GM12878 (cell line): ENCODE measurements at regions not wholly inside any gene's neighbourhood (a gene's known extent, or its start where the extent isn't known, plus 50 kb on each side); places are given as distances from the start of the nearest gene placed in this dataset.
A peak's percentile ranks its signal among the peaks of the same experiment; 100 is the strongest.

Source experiments
- BACH1 ChIP-seq: fragments of 450-650 bp; IDR thresholded peaks from 2 replicates; pipeline ENCODE4 v1.6.1; 2017; ENCODE audit warnings: mild to moderate bottlenecking, borderline replicate concordance
- BMI1 ChIP-seq: fragments of 450-650 bp; IDR thresholded peaks from 2 replicates; pipeline ENCODE4 v1.6.1; 2016; ENCODE audit warnings: mild to moderate bottlenecking, moderate library complexity, borderline replicate concordance
- CEBPB ChIP-seq, 2 experiments: fragments of 150-350 bp in 1 of 2; IDR thresholded peaks; 2 replicates each; pipeline ENCODE4 v1.6.1; 2012 to 2014; ENCODE audit warnings: low read depth in 2 of 2, low read length in 2 of 2, borderline replicate concordance in 1 of 2, inconsistent platforms in 1 of 2
- CREB1 ChIP-seq: IDR thresholded peaks from 2 replicates; pipeline ENCODE4 v1.6.1; 2012; ENCODE audit warnings: low read depth, mild to moderate bottlenecking, inconsistent platforms
- HCFC1 ChIP-seq: fragments of 150-350 bp; IDR thresholded peaks from 2 replicates; pipeline ENCODE4 v1.6.1; 2014; ENCODE audit warnings: low read length
- IKZF2 ChIP-seq, 2 experiments: fragments of 450-650 bp; IDR thresholded peaks; 2 replicates each; pipeline ENCODE4 v1.6.1; 2017; ENCODE audit warnings: mild to moderate bottlenecking in 2 of 2, moderate library complexity in 2 of 2
- KDM1A ChIP-seq: fragments of 200-600 bp; sonication (generic); IDR thresholded peaks from 2 replicates; pipeline ENCODE4 v1.6.1; 2016; ENCODE audit warnings: borderline replicate concordance
- NR2C2 ChIP-seq: IDR thresholded peaks from 2 replicates; pipeline ENCODE4 v1.6.1; 2011; ENCODE audit warnings: borderline replicate concordance, low read depth; ENCODE audit not compliant: control insufficient read depth, insufficient read length
- POU2F2 ChIP-seq: IDR thresholded peaks from 3 replicates; pipeline ENCODE4 v1.6.1; 2011; ENCODE audit warnings: low read depth, mild to moderate bottlenecking, low read length, borderline replicate concordance
- RAD21 ChIP-seq: IDR thresholded peaks from 2 replicates; pipeline ENCODE4 v1.6.1; 2011; ENCODE audit warnings: mild to moderate bottlenecking, low read depth, low read length, moderate library complexity; ENCODE audit not compliant: insufficient read depth
- RCOR1 ChIP-seq: conservative IDR thresholded peaks from 2 replicates; pipeline ENCODE4 v1.6.1; 2012; ENCODE audit warnings: low read depth, low read length, improper control_type of control experiment
- RELA ChIP-seq: fragments of 450-650 bp; IDR thresholded peaks from 2 replicates; pipeline ENCODE4 v1.8.0; 2014; ENCODE audit warnings: borderline replicate concordance; ENCODE audit not compliant: partially characterized antibody
- RFX5 ChIP-seq: IDR thresholded peaks from 2 replicates; pipeline ENCODE4 v1.6.1; 2011; ENCODE audit warnings: low read depth, low read length, improper control_type of control experiment
- SIX5 ChIP-seq: IDR thresholded peaks from 2 replicates; pipeline ENCODE4 v1.6.1; 2011; ENCODE audit warnings: mild to moderate bottlenecking, low read depth, low read length, moderate library complexity; ENCODE audit not compliant: severe bottlenecking
- SMARCA5 ChIP-seq: fragments of 450-650 bp; IDR thresholded peaks from 2 replicates; pipeline ENCODE4 v1.6.1; 2017; ENCODE audit warnings: mild to moderate bottlenecking
- USF2 ChIP-seq: IDR thresholded peaks from 2 replicates; pipeline ENCODE4 v1.6.1; 2011; ENCODE audit warnings: low read depth, low read length, improper control_type of control experiment, borderline replicate concordance
- ZBTB11 ChIP-seq: fragments of 450-650 bp; formaldehyde crosslinking; IDR thresholded peaks from 2 replicates; pipeline ENCODE4 v1.5.0; 2022; ENCODE audit warnings: mild to moderate bottlenecking, missing genetic modification characterization
- ZNF217 ChIP-seq: fragments of 450-650 bp; IDR thresholded peaks from 2 replicates; pipeline ENCODE4 v1.6.1; 2017; ENCODE audit warnings: antibody characterized with exemption, mild to moderate bottlenecking
- TF ChIP-seq, protein P1 (sequence below): fragments of 450-650 bp; IDR thresholded peaks from 2 replicates; pipeline ENCODE4 v1.6.1; 2017; ENCODE audit warnings: mild to moderate bottlenecking, low read depth, inconsistent platforms; ENCODE audit not compliant: poor library complexity, severe bottlenecking
- TF ChIP-seq, protein P2 (sequence below): fragments of 450-650 bp; IDR thresholded peaks from 2 replicates; pipeline ENCODE4 v1.6.1; 2016; ENCODE audit warnings: mild to moderate bottlenecking, moderate library complexity, borderline replicate concordance

- peak; percentile 59 to 94; a peak in 2 of 4 replicates for TF ChIP-seq CEBPB (IDR thresholded peaks at IDR 0.05; ENCODE audit: borderline replicate concordance in 1 of 2, low read depth in 2 of 2, low read length in 2 of 2)
- TF ChIP-seq BMI1 = peak; percentile 82
- peak; percentile 96 for TF ChIP-seq ZNF217
- TF ChIP-seq IKZF2 (IDR thresholded peaks at IDR 0.05) = peak; percentile 93 to 95
- TF ChIP-seq BACH1 = peak; percentile 91; the same call in 1 of the 2 replicates
- TF ChIP-seq RFX5 = no peak
- no peak for TF ChIP-seq KDM1A
- TF ChIP-seq RCOR1 = peak; percentile 98
- TF ChIP-seq RAD21 = peak; percentile 26
- TF ChIP-seq, protein P1, sequence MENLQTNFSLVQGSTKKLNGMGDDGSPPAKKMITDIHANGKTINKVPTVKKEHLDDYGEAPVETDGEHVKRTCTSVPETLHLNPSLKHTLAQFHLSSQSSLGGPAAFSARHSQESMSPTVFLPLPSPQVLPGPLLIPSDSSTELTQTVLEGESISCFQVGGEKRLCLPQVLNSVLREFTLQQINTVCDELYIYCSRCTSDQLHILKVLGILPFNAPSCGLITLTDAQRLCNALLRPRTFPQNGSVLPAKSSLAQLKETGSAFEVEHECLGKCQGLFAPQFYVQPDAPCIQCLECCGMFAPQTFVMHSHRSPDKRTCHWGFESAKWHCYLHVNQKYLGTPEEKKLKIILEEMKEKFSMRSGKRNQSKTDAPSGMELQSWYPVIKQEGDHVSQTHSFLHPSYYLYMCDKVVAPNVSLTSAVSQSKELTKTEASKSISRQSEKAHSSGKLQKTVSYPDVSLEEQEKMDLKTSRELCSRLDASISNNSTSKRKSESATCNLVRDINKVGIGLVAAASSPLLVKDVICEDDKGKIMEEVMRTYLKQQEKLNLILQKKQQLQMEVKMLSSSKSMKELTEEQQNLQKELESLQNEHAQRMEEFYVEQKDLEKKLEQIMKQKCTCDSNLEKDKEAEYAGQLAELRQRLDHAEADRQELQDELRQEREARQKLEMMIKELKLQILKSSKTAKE = peak; percentile 95
- no peak for TF ChIP-seq SMARCA5
- no peak for TF ChIP-seq HCFC1
- no peak for TF ChIP-seq SIX5
- TF ChIP-seq NR2C2 = no peak
- TF ChIP-seq USF2 = no peak
- peak; percentile 91 for TF ChIP-seq POU2F2
- TF ChIP-seq, protein P2, sequence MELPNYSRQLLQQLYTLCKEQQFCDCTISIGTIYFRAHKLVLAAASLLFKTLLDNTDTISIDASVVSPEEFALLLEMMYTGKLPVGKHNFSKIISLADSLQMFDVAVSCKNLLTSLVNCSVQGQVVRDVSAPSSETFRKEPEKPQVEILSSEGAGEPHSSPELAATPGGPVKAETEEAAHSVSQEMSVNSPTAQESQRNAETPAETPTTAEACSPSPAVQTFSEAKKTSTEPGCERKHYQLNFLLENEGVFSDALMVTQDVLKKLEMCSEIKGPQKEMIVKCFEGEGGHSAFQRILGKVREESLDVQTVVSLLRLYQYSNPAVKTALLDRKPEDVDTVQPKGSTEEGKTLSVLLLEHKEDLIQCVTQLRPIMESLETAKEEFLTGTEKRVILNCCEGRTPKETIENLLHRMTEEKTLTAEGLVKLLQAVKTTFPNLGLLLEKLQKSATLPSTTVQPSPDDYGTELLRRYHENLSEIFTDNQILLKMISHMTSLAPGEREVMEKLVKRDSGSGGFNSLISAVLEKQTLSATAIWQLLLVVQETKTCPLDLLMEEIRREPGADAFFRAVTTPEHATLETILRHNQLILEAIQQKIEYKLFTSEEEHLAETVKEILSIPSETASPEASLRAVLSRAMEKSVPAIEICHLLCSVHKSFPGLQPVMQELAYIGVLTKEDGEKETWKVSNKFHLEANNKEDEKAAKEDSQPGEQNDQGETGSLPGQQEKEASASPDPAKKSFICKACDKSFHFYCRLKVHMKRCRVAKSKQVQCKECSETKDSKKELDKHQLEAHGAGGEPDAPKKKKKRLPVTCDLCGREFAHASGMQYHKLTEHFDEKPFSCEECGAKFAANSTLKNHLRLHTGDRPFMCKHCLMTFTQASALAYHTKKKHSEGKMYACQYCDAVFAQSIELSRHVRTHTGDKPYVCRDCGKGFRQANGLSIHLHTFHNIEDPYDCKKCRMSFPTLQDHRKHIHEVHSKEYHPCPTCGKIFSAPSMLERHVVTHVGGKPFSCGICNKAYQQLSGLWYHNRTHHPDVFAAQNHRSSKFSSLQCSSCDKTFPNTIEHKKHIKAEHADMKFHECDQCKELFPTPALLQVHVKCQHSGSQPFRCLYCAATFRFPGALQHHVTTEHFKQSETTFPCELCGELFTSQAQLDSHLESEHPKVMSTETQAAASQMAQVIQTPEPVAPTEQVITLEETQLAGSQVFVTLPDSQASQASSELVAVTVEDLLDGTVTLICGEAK = no peak
- TF ChIP-seq ZBTB11 (CRISPR knock-in tag) = no peak
- TF ChIP-seq CREB1 = peak; percentile 89
- TF ChIP-seq RELA = peak; percentile 84
Measured at GRCh38 chr13:46982856-46983582, 86.2 kb upstream of the HTR2A start (continued).
